Fibroblast of pulmonary artery (primary cell): ENCODE measurements at regions not wholly inside any gene's neighbourhood (a gene's known extent, or its start where the extent isn't known, plus 50 kb on each side); places are given as distances from the start of the nearest gene placed in this dataset.

Experiments used
- DNase-seq: peaks from one replicate; pipeline ENCODE4 v3.0.0-alpha.2; 2010; ENCODE audit warnings: low read depth
- H3K4me3 ChIP-seq: replicated peaks from 2 replicates; pipeline ENCODE4 v1.5.1; 2011; ENCODE audit warnings: low read depth, mild to moderate bottlenecking, control low read depth, low read length, moderate library complexity
- TF ChIP-seq, protein P1 (sequence below): IDR thresholded peaks from 2 replicates; pipeline ENCODE4 v1.5.1; 2011; ENCODE audit warnings: mild to moderate bottlenecking, control low read depth, low read length, inconsistent platforms; ENCODE audit errors: missing control alignments

DNA sequence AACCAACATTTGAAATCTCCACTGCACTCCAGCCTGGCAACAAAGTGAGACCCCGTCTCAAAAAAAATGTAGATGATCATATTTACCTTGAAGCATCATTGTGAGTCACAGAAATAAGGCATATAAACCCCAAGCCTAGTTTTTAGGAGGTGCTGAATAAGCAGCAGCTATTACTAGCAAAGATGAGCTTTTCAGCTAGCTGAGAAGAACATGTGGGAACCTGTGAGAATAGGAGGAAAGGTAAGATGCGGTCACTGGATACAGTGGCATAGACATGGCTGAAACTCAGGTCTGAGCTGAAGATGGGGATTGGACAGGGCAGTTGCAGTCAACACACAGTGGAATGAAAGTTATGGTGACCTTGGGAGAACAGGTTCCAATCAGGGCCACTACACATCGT lies 284.3 kb upstream of the IRAK1BP1 start:
- H3K4me3 ChIP-seq: no peak overlapping the region
- DNase-seq: no peak
- TF ChIP-seq, protein P1, sequence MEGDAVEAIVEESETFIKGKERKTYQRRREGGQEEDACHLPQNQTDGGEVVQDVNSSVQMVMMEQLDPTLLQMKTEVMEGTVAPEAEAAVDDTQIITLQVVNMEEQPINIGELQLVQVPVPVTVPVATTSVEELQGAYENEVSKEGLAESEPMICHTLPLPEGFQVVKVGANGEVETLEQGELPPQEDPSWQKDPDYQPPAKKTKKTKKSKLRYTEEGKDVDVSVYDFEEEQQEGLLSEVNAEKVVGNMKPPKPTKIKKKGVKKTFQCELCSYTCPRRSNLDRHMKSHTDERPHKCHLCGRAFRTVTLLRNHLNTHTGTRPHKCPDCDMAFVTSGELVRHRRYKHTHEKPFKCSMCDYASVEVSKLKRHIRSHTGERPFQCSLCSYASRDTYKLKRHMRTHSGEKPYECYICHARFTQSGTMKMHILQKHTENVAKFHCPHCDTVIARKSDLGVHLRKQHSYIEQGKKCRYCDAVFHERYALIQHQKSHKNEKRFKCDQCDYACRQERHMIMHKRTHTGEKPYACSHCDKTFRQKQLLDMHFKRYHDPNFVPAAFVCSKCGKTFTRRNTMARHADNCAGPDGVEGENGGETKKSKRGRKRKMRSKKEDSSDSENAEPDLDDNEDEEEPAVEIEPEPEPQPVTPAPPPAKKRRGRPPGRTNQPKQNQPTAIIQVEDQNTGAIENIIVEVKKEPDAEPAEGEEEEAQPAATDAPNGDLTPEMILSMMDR: no peak

DNA sequence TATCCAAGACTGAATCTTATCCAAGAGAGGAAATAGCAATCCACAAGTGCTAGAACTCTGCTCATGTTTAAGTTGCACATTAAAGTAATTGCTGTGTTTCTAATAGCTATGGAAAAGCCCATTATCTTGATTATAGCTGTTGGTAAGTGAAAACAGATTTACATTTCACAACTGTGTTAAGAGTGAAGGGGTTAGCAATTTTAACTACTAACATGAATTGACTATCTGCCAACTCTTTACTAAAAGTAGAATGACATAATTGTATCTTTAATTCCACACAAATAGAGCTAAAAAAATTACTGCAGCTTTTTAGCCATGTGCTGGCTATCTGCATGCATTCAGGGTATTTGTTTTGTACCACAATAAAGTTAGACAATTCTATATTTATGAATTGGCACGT lies 277.9 kb upstream of the IRAK1BP1 start:
- DNase-seq: no peak
- H3K4me3 ChIP-seq: no peak overlapping the region
- TF ChIP-seq, protein P1: no peak

DNA sequence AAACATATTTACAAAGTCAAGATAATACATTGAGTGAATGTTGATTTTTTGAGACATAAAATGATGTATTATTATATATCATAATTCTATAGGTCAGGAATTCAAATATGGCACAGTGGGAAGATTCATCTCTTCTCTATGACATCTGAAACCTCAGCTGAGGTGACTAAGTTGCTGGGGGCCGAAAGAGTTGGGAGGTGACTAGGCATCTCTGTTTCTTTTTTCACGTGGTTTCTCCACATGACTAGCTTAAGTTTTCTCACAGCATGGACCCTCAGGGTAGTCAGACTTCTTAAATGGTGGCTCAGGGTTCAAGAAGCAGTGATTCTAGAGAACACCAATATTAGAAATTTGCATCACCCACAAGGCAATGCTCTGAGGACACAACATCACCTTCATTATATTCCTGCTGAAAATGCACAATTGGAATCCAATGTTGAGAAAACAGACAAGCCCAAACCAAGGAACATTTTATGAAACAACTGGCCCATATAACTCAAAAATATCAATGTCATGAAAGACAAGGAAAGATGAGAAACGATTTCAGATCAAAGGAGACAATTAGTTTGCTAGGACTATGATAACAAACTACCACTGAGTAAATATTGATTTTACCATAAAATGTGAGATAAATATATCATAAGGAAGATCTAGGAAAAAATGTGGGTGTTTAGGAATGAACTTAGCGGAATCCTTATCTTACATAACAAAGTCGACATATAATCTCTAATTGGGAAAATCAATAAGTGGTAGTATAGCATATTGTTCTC lies 273.3 kb upstream of the IRAK1BP1 start:
- DNase-seq: no peak
- H3K4me3 ChIP-seq: no peak overlapping the region
- TF ChIP-seq, protein P1: no peak

DNA sequence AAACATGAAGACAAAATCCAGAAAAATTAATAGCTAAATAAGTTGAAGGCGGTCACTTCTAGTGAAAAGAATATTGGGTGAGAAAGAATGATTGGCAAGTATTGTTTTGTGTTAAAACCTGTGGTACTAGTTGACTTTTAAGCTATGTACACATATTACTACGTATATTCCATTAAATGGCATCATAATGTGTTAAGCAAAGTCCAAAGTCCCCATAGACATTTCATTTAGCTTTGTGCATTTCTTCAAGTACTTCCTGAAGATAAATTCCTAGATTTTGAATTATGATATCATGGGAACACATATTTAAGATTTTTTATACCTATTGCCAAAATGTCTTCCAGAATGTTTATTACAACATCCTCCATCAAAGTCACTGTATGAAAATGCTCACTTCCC lies 272.7 kb upstream of the IRAK1BP1 start:
- no peak for DNase-seq
- no peak overlapping the region for H3K4me3 ChIP-seq

DNA sequence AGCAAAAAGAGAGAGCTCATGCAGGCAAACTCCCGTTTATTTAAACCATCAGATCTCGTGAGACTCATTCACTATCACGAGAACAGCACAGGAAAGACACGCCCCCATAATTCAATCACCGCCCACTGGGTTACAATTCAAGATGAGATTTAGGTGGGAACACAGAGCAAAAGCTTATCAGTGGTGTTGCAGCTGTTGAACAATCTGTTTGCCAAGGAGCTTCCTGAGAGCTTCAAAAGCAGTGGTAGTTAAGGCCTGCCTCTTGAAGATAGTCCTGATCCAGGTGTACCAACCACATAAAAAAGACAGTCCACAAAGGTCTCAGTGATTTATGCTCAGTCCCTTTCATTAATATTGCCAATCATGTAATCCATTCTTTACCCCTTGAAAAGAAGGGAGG lies 269.4 kb upstream of the IRAK1BP1 start:
- TF ChIP-seq, protein P1: no peak
- DNase-seq: no peak
- H3K4me3 ChIP-seq: no peak overlapping the region

More for the DNA sequence above, 272.7 kb upstream of the IRAK1BP1 start:
- TF ChIP-seq, protein P1: no peak

DNA sequence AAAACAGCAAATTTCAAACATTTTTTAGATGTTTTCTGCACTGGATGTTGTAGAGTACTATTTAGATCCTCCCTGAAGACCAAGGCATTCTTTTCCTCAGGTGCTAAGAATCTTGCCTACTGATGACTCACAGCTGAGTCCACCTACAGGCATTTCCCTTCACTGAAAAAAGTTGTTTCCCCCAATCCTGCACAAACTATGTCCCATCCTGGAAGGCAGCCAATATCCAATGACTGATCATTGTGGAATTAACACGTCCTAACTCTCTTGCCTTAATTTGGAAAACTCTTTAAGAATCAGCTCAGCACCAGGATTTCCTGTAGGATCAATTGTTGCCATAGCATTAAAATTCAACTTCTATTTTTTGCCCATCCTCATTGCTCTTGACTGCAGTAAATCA lies 268.4 kb upstream of the IRAK1BP1 start:
- peak; percentile 94 for DNase-seq
- no peak overlapping the region for H3K4me3 ChIP-seq
- TF ChIP-seq, protein P1: no peak

DNA sequence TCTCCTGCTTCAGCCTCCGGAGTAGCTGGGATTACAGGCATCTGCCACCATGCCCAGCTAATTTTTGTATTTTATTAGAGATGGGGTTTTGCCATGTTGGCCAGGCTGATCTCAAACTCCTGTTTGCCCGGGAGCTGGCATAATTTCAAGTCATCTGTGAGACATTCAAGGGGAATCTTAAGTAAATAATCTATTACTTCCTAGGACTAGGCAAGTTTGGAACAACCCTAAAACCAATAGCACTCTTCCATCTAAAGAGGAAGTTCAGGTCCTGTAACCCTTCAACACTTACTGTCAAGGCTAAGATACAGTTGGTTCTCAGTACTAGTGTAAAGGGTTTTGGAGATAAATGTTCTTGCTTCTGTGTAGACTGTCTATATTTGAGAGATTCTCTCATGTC lies 267.8 kb upstream of the IRAK1BP1 start:
- no peak for DNase-seq
- H3K4me3 ChIP-seq: no peak overlapping the region
- TF ChIP-seq, protein P1: no peak
